ENCODE measurements at regions not wholly inside any gene's neighbourhood (a gene's known extent, or its start where the extent isn't known, plus 50 kb on each side); places are given as distances from the start of the nearest gene placed in this dataset.
"Not testable (repeated sequence)": the region's sequence is repeated elsewhere in the genome, so short reads cannot be mapped to it uniquely, and the experiment has no call there.

GRCh38 chr18:51330739-51331138 is 133.3 kb upstream of the MEX3C start:
- no peak for FAIRE-seq

- FAIRE-seq, result no peak
Measured at GRCh38 chr18:51337406-51337805, 139.9 kb upstream of the MEX3C start.

GRCh38 chr18:51339856-51340255 is 142.4 kb upstream of the MEX3C start:
- FAIRE-seq, result no peak

GRCh38 chr18:51340332-51340731 is 142.9 kb upstream of the MEX3C start:
- FAIRE-seq, result no peak

- FAIRE-seq, result no peak
Measured at GRCh38 chr18:51342815-51343214, 145.3 kb upstream of the MEX3C start.

GRCh38 chr18:51345848-51346391 is 148.4 kb upstream of the MEX3C start:
- no peak for FAIRE-seq

GRCh38 chr18:51346404-51346803 is 148.9 kb upstream of the MEX3C start:
- no peak for FAIRE-seq

- no peak for FAIRE-seq
Measured at GRCh38 chr18:51350081-51350480, 152.6 kb upstream of the MEX3C start.

GRCh38 chr18:51355841-51356240 is 158.4 kb upstream of the MEX3C start:
- FAIRE-seq, result no peak

- not testable (repeated sequence) for FAIRE-seq
Measured at GRCh38 chr18:51360301-51360700, 162.8 kb upstream of the MEX3C start.

GRCh38 chr18:51361130-51361860 is 163.8 kb upstream of the MEX3C start:
- FAIRE-seq, result no peak

- FAIRE-seq, result no peak
Measured at GRCh38 chr18:51363384-51363783, 165.9 kb upstream of the MEX3C start.

GRCh38 chr18:51370996-51371395 is 173.5 kb upstream of the MEX3C start:
- no peak for FAIRE-seq

GRCh38 chr18:51371929-51372328 is 174.4 kb upstream of the MEX3C start:
- FAIRE-seq, result no peak

- FAIRE-seq, result no peak
Measured at GRCh38 chr18:51382081-51382480, 184.6 kb upstream of the MEX3C start.

GRCh38 chr18:51383116-51383515 is 185.6 kb upstream of the MEX3C start:
- no peak for FAIRE-seq

- FAIRE-seq, result no peak
Measured at GRCh38 chr18:51383711-51384110, 186.2 kb upstream of the MEX3C start.

GRCh38 chr18:51385270-51385669 is 187.8 kb upstream of the MEX3C start:
- no peak for FAIRE-seq

GRCh38 chr18:51390702-51391101 is 193.2 kb upstream of the MEX3C start:
- FAIRE-seq, result no peak

GRCh38 chr18:51391215-51391614 is 193.7 kb upstream of the MEX3C start:
- no peak for FAIRE-seq

GRCh38 chr18:51391731-51392130 is 194.2 kb upstream of the MEX3C start:
- FAIRE-seq, result no peak

- no peak for FAIRE-seq
Measured at GRCh38 chr18:51397347-51397962, 200.0 kb upstream of the MEX3C start.

GRCh38 chr18:51398104-51398503 is 200.6 kb upstream of the MEX3C start:
- no peak for FAIRE-seq

- no peak for FAIRE-seq
Measured at GRCh38 chr18:51399491-51400122, 202.1 kb upstream of the MEX3C start.
